ENCODE measurements at regions not wholly inside any gene's neighbourhood (a gene's known extent, or its start where the extent isn't known, plus 50 kb on each side); places are given as distances from the start of the nearest gene placed in this dataset.

DNA sequence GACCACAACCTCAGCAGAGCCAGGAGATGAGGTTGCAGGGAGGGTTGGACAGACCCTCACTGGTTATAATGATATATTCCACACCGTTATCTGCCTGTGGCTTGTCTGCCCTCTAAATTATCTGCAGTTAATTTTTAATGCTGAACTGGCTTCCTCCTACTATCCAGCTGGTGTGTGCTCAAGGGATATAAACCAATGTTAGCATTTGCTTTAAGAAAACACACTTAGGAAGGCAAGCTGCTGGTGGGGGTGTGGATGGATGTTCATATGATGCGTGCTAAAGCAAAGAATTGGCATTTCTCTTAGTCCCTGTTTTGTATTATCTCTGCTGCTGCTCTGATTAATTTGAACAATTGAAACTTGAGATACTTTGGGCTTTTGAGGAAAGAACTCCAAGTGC lies 132.2 kb upstream of the NPVF start:
- no peak overlapping the region for H3K4me3 ChIP-seq (ENCODE audit: low read depth, low read length)
- peaks cover 2% of the 10 kb centered on the region for H3K9me3 ChIP-seq (ENCODE audit: severe bottlenecking)
- no peaks in the 10 kb centered on the region for H3K36me3 ChIP-seq
- DNase-seq = no peak
- TF ChIP-seq, protein P1, sequence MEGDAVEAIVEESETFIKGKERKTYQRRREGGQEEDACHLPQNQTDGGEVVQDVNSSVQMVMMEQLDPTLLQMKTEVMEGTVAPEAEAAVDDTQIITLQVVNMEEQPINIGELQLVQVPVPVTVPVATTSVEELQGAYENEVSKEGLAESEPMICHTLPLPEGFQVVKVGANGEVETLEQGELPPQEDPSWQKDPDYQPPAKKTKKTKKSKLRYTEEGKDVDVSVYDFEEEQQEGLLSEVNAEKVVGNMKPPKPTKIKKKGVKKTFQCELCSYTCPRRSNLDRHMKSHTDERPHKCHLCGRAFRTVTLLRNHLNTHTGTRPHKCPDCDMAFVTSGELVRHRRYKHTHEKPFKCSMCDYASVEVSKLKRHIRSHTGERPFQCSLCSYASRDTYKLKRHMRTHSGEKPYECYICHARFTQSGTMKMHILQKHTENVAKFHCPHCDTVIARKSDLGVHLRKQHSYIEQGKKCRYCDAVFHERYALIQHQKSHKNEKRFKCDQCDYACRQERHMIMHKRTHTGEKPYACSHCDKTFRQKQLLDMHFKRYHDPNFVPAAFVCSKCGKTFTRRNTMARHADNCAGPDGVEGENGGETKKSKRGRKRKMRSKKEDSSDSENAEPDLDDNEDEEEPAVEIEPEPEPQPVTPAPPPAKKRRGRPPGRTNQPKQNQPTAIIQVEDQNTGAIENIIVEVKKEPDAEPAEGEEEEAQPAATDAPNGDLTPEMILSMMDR (IDR thresholded peaks at IDR 0.05; ENCODE audit: low read depth, low read length) = no peak
- no peak overlapping the region for H3K27ac ChIP-seq
- no peaks in the 10 kb centered on the region for H3K27me3 ChIP-seq (ENCODE audit: insufficient read depth, low read depth, severe bottlenecking)

DNA sequence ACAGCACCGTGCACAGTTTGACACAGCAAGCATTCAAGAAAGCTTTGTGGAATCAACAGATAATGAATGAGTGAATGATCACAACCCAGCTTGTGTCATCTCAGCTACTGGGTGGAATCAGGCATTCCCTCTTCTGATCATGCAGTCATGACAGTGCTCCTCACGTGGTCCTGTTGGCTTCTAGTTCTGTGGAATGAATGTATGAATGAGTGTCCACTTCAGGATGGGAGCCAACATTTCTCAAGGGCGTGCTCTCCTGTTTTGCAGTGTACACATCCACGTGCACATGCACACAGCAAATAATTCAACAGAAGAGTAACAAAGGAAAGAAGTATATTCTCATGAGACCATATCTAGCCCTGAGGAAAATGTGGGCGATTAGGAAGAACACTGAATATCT lies 133.1 kb upstream of the NPVF start:
- no peak overlapping the region for H3K27ac ChIP-seq

DNA sequence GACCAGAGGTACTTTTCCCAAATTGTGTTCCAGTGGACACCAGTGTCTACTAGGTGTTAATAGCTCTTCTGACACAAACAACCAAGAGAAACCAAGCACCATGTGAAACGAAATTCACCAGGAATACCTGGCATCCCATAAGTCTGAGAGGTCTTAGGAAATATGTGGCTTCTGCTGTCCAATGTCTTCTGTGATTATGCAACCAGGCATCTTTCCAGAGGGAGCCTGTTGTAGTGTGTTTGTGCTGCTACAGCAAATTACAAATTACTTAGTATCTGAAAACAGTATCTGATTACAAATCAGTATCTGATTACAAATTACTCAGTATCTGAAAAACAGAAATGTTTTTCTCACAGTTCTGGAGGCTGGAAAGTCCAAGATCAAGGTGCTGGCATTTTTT lies 133.6 kb upstream of the NPVF start:
- DNase-seq = no peak
- Histone ChIP-seq H3K4me3 (ENCODE audit: low read depth, low read length) (no peak overlapping the region), H3K27me3 (ENCODE audit: insufficient read depth, low read depth, severe bottlenecking) (no peaks in the 10 kb centered on the region), H3K9me3 (ENCODE audit: severe bottlenecking) (peaks cover 2% of the 10 kb centered on the region), H3K36me3 (no peaks in the 10 kb centered on the region), H3K27ac (no peak overlapping the region)
- TF ChIP-seq, protein P1 (IDR thresholded peaks at IDR 0.05; ENCODE audit: low read depth, low read length) = no peak

More for the DNA sequence above, 133.1 kb upstream of the NPVF start:
- TF ChIP-seq, protein P1 (IDR thresholded peaks at IDR 0.05; ENCODE audit: low read depth, low read length) = no peak
- no peaks in the 10 kb centered on the region for H3K27me3 ChIP-seq (ENCODE audit: insufficient read depth, low read depth, severe bottlenecking)
- no peak for DNase-seq
- no peak overlapping the region for H3K4me3 ChIP-seq (ENCODE audit: low read depth, low read length)
- peaks cover 2% of the 10 kb centered on the region for H3K9me3 ChIP-seq (ENCODE audit: severe bottlenecking)
- H3K36me3 ChIP-seq = no peaks in the 10 kb centered on the region

DNA sequence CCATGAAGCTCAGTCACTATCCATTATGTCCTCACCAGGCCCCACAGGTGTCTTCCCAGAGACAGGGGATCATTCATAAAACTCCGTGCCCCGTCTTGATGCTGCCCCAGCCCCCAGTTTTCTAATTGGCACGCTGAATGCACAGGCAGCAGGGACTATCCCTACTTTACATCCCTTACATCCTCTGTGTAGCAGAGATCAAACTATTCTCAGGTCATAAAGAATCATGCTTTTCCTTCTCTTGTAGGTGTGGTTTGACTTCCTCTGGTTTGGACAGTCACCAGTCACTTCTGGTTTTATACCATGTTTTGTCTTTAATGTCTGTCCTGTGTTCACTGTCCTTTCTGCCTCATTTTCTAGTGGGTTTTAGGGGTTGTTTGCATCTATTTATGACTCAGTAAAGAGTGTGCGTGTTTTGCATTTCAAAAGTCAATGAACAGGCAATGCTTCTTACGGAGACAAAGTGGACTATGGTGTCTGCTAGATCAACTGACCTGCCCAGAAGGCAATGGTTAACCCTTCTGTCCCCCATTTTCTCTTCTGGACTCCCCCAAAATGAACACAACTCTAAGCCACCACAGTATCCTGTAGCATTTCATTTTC lies 140.4 kb upstream of the NPVF start:
- TF ChIP-seq, protein P1 (IDR thresholded peaks at IDR 0.05; ENCODE audit: low read depth, low read length) = no peak
- H3K36me3 ChIP-seq = no peaks in the 10 kb centered on the region
- no peak for DNase-seq

DNA sequence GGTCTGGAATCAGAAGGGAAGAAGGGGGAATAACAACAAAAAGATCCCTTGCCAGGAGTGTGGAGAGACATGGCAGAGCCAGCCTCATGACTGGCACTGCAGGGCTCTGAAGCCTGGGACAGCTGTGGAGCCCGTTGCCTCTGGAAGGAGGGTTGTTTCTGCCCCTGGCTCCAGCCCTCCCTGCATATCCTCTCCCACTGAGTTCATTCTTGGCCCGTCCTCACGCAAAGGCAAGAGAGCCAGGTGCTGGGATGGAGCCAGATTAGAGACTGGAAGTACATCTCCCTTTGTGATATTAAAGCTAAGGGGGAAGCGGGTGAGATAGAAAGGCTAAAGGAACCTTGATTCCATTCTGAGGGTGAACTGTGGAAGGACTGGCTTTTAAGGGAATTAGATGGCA lies 141.5 kb upstream of the NPVF start:
- H3K27ac ChIP-seq = no peak overlapping the region
- no peak overlapping the region for H3K4me3 ChIP-seq (ENCODE audit: low read depth, low read length)
- H3K36me3 ChIP-seq = no peaks in the 10 kb centered on the region
- TF ChIP-seq, protein P1 (IDR thresholded peaks at IDR 0.05; ENCODE audit: low read depth, low read length) = no peak
- H3K9me3 ChIP-seq (ENCODE audit: severe bottlenecking) = peaks cover 7% of the 10 kb centered on the region
- no peaks in the 10 kb centered on the region for H3K27me3 ChIP-seq (ENCODE audit: insufficient read depth, low read depth, severe bottlenecking)
- no peak for DNase-seq

More for the DNA sequence above, 140.4 kb upstream of the NPVF start:
- H3K9me3 ChIP-seq (ENCODE audit: severe bottlenecking) = peaks cover 7% of the 10 kb centered on the region
- H3K4me3 ChIP-seq (ENCODE audit: low read depth, low read length) = no peak overlapping the region
- no peaks in the 10 kb centered on the region for H3K27me3 ChIP-seq (ENCODE audit: insufficient read depth, low read depth, severe bottlenecking)
- no peak overlapping the region for H3K27ac ChIP-seq

DNA sequence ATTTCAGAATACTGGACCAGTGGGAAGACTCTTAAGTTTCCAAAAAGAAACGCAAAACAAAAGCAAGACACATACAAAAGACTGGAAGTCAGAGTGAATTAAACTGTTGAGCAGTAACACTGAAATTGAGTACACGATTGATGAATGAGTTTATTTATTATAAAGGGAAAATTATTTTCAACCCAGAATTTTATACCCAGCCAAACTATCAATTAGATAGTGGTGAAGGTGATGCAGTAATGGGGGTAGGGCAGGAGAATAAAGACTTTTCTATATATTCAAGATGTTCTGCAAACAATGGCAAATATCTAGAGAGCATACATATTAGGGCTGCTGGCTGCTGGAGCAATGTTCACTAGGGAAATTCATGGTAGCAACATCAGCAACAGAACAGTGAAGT lies 143.7 kb upstream of the NPVF start:
- Histone ChIP-seq H3K27ac (no peak overlapping the region), H3K9me3 (ENCODE audit: severe bottlenecking) (peaks cover 7% of the 10 kb centered on the region), H3K27me3 (ENCODE audit: insufficient read depth, low read depth, severe bottlenecking) (no peaks in the 10 kb centered on the region), H3K4me3 (ENCODE audit: low read depth, low read length) (no peak overlapping the region), H3K36me3 (no peaks in the 10 kb centered on the region)
- TF ChIP-seq, protein P1 (IDR thresholded peaks at IDR 0.05; ENCODE audit: low read depth, low read length) = no peak
- DNase-seq = no peak

Data from WERI-Rb-1 (cell line).